ENCODE measurements at regions not wholly inside any gene's neighbourhood (a gene's known extent, or its start where the extent isn't known, plus 50 kb on each side); places are given as distances from the start of the nearest gene placed in this dataset.

GRCh38 chr12:58607805-58608204 is 312.5 kb downstream of the LRIG3 start:
- Histone ChIP-seq H3K4me1 (ENCODE audit: control insufficient read depth in 1 of 2, insufficient read depth in 2 of 2, low read depth in 1 of 2, low read length in 1 of 2) (no peaks in the 10 kb centered on the region), H3K27me3 (ENCODE audit: insufficient read depth) (peaks cover 19% of the 10 kb centered on the region; the same call in 1 of the 2 replicates), H3K27ac (ENCODE audit: low read depth in 2 of 2, low read length in 1 of 2) (no peak overlapping the region), H2AFZ (ENCODE audit: low read depth) (no peak overlapping the region), H3F3A (replicated peaks; ENCODE audit: insufficient read depth) (no peaks in the 10 kb centered on the region), H3K36me3 (replicated peaks in 1 of 2; ENCODE audit: control insufficient read depth in 1 of 2, insufficient read depth in 2 of 2, low read length in 1 of 2) (no peaks in the 10 kb centered on the region), H3K4me2 (no peak overlapping the region), H3K79me2 (ENCODE audit: insufficient read depth) (no peaks in the 10 kb centered on the region), H3K9ac (no peak overlapping the region), H3K4me3 (ENCODE audit: low read depth in 2 of 2, low read length in 1 of 2) (no peak overlapping the region), H3K9me3 (no peaks in the 10 kb centered on the region), H3K9me2 (0 out of 2 replicates have a peak, but pooled peaks cover 3% of the 10 kb centered on the region), H4K20me1 (ENCODE audit: insufficient read depth) (no peaks in the 10 kb centered on the region)
- ChIA-PET CTCF (no interaction called here), POLR2A (no interaction called here)
- no peak for DNase-seq
- TF ChIP-seq REST (IDR thresholded peaks at IDR 0.05; ENCODE audit: low read depth, low read length), result no peak
- no peak for TF ChIP-seq MEF2A (IDR thresholded peaks at IDR 0.05; ENCODE audit: borderline replicate concordance, low read depth)
- no peak for TF ChIP-seq TAF1 (IDR thresholded peaks at IDR 0.05; ENCODE audit: borderline replicate concordance, low read depth, low read length)
- no peak for TF ChIP-seq ELF1 (IDR thresholded peaks at IDR 0.05)
- TF ChIP-seq EZH2phosphoT487 (IDR thresholded peaks at IDR 0.05; ENCODE audit: borderline replicate concordance, low read depth), result no peak
- no peak for TF ChIP-seq SIN3A (IDR thresholded peaks at IDR 0.05; ENCODE audit: borderline replicate concordance, low read depth, low read length)
- TF ChIP-seq EP300 (IDR thresholded peaks at IDR 0.05; ENCODE audit: borderline replicate concordance in 1 of 2, low read depth in 1 of 2, low read length in 1 of 2), result no peak
- no peak for TF ChIP-seq RAD21 (IDR thresholded peaks at IDR 0.05; ENCODE audit: low read length)
- TF ChIP-seq USF2 (IDR thresholded peaks at IDR 0.05; ENCODE audit: borderline replicate concordance, low read depth, low read length), result no peak
- TF ChIP-seq, protein P1, sequence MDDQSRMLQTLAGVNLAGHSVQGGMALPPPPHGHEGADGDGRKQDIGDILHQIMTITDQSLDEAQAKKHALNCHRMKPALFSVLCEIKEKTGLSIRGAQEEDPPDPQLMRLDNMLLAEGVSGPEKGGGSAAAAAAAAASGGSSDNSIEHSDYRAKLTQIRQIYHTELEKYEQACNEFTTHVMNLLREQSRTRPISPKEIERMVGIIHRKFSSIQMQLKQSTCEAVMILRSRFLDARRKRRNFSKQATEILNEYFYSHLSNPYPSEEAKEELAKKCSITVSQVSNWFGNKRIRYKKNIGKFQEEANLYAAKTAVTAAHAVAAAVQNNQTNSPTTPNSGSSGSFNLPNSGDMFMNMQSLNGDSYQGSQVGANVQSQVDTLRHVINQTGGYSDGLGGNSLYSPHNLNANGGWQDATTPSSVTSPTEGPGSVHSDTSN (IDR thresholded peaks at IDR 0.05), result no peak
- TF ChIP-seq FOXM1 (IDR thresholded peaks at IDR 0.05; ENCODE audit: low read depth), result no peak
- no peak for TF ChIP-seq JUND (IDR thresholded peaks at IDR 0.05)
- TF ChIP-seq, protein P2, sequence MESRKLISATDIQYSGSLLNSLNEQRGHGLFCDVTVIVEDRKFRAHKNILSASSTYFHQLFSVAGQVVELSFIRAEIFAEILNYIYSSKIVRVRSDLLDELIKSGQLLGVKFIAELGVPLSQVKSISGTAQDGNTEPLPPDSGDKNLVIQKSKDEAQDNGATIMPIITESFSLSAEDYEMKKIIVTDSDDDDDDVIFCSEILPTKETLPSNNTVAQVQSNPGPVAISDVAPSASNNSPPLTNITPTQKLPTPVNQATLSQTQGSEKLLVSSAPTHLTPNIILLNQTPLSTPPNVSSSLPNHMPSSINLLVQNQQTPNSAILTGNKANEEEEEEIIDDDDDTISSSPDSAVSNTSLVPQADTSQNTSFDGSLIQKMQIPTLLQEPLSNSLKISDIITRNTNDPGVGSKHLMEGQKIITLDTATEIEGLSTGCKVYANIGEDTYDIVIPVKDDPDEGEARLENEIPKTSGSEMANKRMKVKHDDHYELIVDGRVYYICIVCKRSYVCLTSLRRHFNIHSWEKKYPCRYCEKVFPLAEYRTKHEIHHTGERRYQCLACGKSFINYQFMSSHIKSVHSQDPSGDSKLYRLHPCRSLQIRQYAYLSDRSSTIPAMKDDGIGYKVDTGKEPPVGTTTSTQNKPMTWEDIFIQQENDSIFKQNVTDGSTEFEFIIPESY (IDR thresholded peaks at IDR 0.05; ENCODE audit: borderline replicate concordance, low read depth), result no peak
- no peak for TF ChIP-seq POLR2AphosphoS5 (IDR thresholded peaks at IDR 0.05; ENCODE audit: low read depth, low read length)
- TF ChIP-seq FOXJ3 (CRISPR knock-in tag; IDR thresholded peaks at IDR 0.05), result no peak
- no peak for TF ChIP-seq NFIC (IDR thresholded peaks at IDR 0.05; ENCODE audit: borderline replicate concordance)
- TF ChIP-seq YY1 (IDR thresholded peaks at IDR 0.05; ENCODE audit: low read depth), result no peak
- TF ChIP-seq, protein P3, sequence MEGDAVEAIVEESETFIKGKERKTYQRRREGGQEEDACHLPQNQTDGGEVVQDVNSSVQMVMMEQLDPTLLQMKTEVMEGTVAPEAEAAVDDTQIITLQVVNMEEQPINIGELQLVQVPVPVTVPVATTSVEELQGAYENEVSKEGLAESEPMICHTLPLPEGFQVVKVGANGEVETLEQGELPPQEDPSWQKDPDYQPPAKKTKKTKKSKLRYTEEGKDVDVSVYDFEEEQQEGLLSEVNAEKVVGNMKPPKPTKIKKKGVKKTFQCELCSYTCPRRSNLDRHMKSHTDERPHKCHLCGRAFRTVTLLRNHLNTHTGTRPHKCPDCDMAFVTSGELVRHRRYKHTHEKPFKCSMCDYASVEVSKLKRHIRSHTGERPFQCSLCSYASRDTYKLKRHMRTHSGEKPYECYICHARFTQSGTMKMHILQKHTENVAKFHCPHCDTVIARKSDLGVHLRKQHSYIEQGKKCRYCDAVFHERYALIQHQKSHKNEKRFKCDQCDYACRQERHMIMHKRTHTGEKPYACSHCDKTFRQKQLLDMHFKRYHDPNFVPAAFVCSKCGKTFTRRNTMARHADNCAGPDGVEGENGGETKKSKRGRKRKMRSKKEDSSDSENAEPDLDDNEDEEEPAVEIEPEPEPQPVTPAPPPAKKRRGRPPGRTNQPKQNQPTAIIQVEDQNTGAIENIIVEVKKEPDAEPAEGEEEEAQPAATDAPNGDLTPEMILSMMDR (IDR thresholded peaks at IDR 0.05), result no peak
- no peak for TF ChIP-seq GABPA (IDR thresholded peaks at IDR 0.05; ENCODE audit: low read depth)
- WGBS (ENCODE audit: low lambda C conversion rate), result 2% methylated on average over 1 of the region's 1 CpG
